ENCODE measurements at regions not wholly inside any gene's neighbourhood (a gene's known extent, or its start where the extent isn't known, plus 50 kb on each side); places are given as distances from the start of the nearest gene placed in this dataset.
A peak's percentile ranks its signal among the peaks of the same experiment; 100 is the strongest.

GRCh38 chr11:33557201-33557600 lies 143.4 kb downstream of the C11orf91 start:
- DNase-seq (ENCODE audit: low spot score): no peak

- no peak for DNase-seq (ENCODE audit: low spot score)
Observed at GRCh38 chr11:33554219-33554618, 146.4 kb downstream of the C11orf91 start.

- DNase-seq (ENCODE audit: low spot score): no peak
Observed at GRCh38 chr11:33553486-33553885, 147.1 kb downstream of the C11orf91 start.

GRCh38 chr11:33552756-33553155 lies 147.9 kb downstream of the C11orf91 start:
- DNase-seq (ENCODE audit: low spot score): no peak

- DNase-seq (ENCODE audit: low spot score): no peak
Observed at GRCh38 chr11:33551051-33551450, 149.6 kb downstream of the C11orf91 start.

- no peak for DNase-seq (ENCODE audit: low spot score)
Observed at GRCh38 chr11:33549483-33549882, 151.1 kb downstream of the C11orf91 start.

GRCh38 chr11:33545931-33546330 lies 154.7 kb downstream of the C11orf91 start:
- DNase-seq (ENCODE audit: low spot score): no peak

GRCh38 chr11:33544593-33545373 lies 155.8 kb downstream of the C11orf91 start:
- DNase-seq (ENCODE audit: low spot score): no peak

GRCh38 chr11:33543823-33544222 lies 156.8 kb downstream of the C11orf91 start:
- DNase-seq (ENCODE audit: low spot score): no peak

- DNase-seq (ENCODE audit: low spot score): peak; percentile 79
Observed at GRCh38 chr11:33542921-33543320, 157.7 kb downstream of the C11orf91 start.

- DNase-seq (ENCODE audit: low spot score): no peak
Observed at GRCh38 chr11:33540946-33541915, 159.4 kb downstream of the C11orf91 start.

- DNase-seq (ENCODE audit: low spot score): no peak
Observed at GRCh38 chr11:33540427-33540826, 160.2 kb downstream of the C11orf91 start.

GRCh38 chr11:33539751-33540150 lies 160.9 kb downstream of the C11orf91 start:
- no peak for DNase-seq (ENCODE audit: low spot score)

- DNase-seq (ENCODE audit: low spot score): no peak
Observed at GRCh38 chr11:33538726-33539125, 161.9 kb downstream of the C11orf91 start.

GRCh38 chr11:33536178-33536577 lies 164.4 kb downstream of the C11orf91 start:
- no peak for DNase-seq (ENCODE audit: low spot score)

- no peak for DNase-seq (ENCODE audit: low spot score)
Observed at GRCh38 chr11:33534575-33534974, 166.1 kb downstream of the C11orf91 start.

GRCh38 chr11:33533386-33534052 lies 167.1 kb downstream of the C11orf91 start:
- DNase-seq (ENCODE audit: low spot score): no peak

- DNase-seq (ENCODE audit: low spot score): no peak
Observed at GRCh38 chr11:33532720-33533385, 167.8 kb downstream of the C11orf91 start.

GRCh38 chr11:33532257-33532656 lies 168.4 kb downstream of the C11orf91 start:
- DNase-seq (ENCODE audit: low spot score): no peak

- DNase-seq (ENCODE audit: low spot score): no peak
Observed at GRCh38 chr11:33531743-33532181, 168.9 kb downstream of the C11orf91 start.

GRCh38 chr11:33530815-33531214 lies 169.8 kb downstream of the C11orf91 start:
- no peak for DNase-seq (ENCODE audit: low spot score)

Measured in HT-29 (cell line).